ENCODE measurements at regions not wholly inside any gene's neighbourhood (a gene's known extent, or its start where the extent isn't known, plus 50 kb on each side); places are given as distances from the start of the nearest gene placed in this dataset.
A peak's percentile ranks its signal among the peaks of the same experiment; 100 is the strongest.

GRCh38 chr11:10920205-10920604, 62.4 kb upstream of the ZBED5 start:
- DNase-seq = peak; percentile 62

GRCh38 chr11:10918698-10919097, 60.8 kb upstream of the ZBED5 start:
- DNase-seq = peak; percentile 39

GRCh38 chr11:10918275-10918674, 60.4 kb upstream of the ZBED5 start:
- DNase-seq = no peak

GRCh38 chr11:10917802-10918201, 59.9 kb upstream of the ZBED5 start:
- DNase-seq = no peak

GRCh38 chr11:10916665-10917064, 58.8 kb upstream of the ZBED5 start:
- DNase-seq = peak; percentile 50

- peak; percentile 9 for DNase-seq
Observed at GRCh38 chr11:10914050-10914449, 56.2 kb upstream of the ZBED5 start.

- no peak for DNase-seq
Observed at GRCh38 chr11:10913075-10913474, 55.2 kb upstream of the ZBED5 start.

- DNase-seq = no peak
Observed at GRCh38 chr11:10911907-10912306, 54.1 kb upstream of the ZBED5 start.

- no peak for DNase-seq
Observed at GRCh38 chr11:10909141-10909883, 51.5 kb upstream of the ZBED5 start.

GRCh38 chr11:10908215-10908951, 50.5 kb upstream of the ZBED5 start:
- DNase-seq = peak; percentile 76

All from HCEC 1CT (cell line).